ENCODE measurements at regions not wholly inside any gene's neighbourhood (a gene's known extent, or its start where the extent isn't known, plus 50 kb on each side); places are given as distances from the start of the nearest gene placed in this dataset.

DNA sequence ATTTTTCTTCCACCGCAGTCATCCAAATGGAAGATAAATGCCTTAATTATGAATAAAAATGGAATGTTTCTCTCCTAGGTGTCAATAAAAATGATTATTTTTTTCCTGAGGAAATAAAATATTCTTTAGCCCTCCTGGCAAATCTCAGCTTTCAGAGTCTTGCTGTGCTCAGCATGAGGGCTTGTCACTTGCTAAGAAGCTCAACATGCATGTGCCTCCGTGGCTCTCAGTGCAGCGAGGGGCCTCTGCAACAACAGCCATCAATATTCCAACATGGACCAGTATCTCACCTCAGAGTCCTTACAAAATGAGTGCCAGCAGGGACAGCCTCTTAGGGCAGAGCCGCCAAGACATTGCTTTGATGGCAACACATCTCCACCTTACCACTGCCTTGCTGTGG lies 159.5 kb upstream of the TMPO start:
- no peak for DNase-seq

DNA sequence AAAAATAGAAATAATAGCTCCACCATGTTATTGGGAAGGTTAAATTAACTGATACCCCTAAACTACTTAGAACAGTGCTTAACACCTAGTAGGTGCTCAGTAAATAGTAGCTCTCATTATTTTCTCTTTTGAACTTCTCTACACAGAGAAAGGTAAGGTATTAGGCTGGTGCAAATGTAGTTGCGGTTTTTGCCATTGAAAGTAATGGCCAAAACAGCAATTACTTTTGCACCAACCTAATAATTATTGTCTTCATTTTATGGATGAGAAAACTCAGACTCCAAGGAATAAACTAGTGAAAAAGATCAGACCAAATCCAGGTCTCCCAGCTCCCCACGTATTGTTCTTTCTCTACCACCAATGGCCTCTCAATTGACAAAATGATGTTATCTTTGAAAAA lies 157.2 kb upstream of the TMPO start:
- no peak for DNase-seq

- DNase-seq = no peak
Measured at GRCh38 chr12:98359856-98360255, 155.5 kb upstream of the TMPO start.

DNA sequence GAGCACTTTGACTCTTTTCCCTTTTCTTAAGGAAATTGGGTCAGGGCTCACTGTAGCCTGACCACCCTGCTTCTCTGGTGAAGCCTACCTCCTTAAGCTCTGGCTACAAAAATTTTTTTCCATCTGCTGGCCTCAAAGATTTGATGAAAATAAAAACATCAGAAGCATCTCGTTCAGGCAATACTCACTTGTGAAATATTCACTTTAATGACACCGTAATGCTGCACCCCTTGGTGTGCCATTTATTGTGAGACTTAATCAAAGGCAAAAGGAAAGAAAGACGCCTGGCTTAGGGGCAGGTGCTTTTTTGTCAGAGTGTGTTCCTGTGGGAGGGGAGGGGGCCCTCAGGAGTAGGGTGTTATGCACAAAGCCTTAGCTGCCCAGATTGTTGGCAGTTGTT lies 155.0 kb upstream of the TMPO start:
- DNase-seq = no peak

DNA sequence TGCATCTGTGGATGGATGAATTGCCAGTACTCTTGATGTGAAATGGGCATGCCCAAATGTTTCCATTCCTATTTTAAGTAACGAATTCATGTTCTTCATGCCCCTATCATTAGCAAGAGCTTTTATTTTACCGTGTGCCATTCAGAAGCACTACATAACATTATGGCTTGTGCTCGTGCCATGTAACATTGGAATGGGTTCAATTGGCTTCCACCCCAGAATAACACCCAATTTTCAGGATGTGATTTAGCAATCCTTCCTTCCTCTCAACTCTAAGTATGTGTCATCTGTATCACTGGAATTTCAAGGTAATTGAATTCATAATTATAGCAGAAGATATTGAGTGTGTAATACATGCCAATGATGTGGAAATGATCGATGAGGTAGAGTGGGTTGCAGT lies 145.8 kb upstream of the TMPO start:
- no peak for DNase-seq

GRCh38 chr12:98370976-98371375 lies 144.4 kb upstream of the TMPO start:
- peak in 1 of 5 experiments; percentile 5 for DNase-seq

- DNase-seq = peak in 1 of 5 experiments; percentile 51
Measured at GRCh38 chr12:98371419-98371818, 144.0 kb upstream of the TMPO start.

GRCh38 chr12:98372340-98373024 lies 142.9 kb upstream of the TMPO start:
- DNase-seq = no peak

DNA sequence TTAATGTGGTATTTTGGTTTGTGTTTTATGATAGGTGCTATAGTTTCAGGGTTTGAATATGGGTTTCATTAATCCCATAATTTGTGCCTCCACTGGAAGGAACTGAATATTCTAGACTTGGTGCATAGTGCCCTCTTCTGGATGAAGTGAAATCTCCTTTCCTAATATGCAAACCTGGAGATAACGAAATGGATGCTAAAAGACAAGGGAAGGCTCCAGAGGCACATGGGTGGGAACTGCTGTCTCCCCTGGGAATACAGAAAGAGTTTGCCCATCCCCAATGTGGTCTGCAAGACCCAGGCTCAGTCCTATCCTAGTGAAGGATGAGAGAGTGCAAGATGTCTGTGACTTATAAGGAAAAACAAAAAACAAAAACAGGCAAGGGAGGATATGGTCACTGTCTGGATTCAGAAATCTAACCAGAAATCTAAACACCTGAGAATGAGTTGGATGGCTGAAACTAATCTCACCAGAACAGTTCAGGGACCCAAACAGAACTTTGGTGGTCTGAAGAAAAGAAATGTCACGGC lies 142.3 kb upstream of the TMPO start:
- peak in 1 of 5 experiments; percentile 38 for DNase-seq

DNA sequence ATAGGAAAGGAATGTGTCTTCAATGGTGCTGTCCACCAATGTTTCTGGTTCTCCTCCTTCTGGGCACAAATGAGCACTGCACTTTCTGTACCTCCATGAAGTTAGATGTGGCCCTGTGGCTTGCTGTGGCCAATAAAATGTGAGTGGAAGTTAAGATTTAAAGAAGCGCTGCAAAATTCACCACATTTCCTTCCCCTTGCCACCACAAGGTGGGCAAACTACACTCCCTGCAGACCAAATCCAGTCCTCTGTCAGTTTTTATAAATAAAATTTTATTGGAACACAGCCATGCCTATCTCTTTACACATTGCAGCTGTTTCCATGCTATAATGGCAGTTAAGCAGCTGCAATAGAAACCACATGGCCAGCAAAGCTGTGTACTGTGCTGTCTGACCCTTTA lies 141.4 kb upstream of the TMPO start:
- no peak for DNase-seq

DNA sequence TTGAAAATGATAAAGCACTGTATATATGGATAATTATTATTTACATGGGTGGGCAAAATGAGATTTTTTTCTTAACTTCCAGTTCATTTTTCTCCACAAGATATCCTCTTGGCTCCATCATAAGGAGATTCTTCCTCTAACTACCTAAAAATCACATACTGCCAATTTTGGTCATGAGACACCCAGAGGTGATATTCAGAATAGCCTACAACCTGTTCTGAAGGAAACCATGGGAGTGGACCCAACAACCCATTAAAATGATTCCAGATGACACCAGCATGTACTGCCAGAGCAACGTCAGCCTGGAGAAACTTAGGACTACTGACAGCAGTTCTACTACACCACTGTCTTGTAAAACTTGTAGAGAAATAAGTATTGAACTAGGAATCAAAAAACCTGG lies 136.3 kb upstream of the TMPO start:
- no peak for DNase-seq

- DNase-seq = no peak
Measured at GRCh38 chr12:98385641-98386040, 129.7 kb upstream of the TMPO start.

DNA sequence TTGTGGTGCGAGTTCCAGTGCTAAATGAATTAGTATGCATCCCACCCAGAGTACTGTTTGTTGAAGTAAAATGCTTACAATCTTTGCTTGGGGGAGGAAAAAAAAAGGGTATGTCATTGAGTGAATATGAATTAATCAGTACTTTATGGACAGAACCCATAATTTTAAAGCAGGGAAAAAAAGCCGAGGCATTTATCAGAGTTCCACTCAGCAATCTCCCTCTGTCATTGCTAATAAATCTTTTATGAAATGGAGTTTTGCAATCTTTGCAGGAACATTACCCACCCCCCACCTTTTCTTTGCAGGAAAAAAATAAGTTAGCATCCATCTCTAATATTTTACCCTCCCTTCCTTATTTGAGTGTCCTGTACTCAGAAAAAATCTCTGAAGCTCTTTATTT lies 127.9 kb upstream of the TMPO start:
- DNase-seq = no peak

DNA sequence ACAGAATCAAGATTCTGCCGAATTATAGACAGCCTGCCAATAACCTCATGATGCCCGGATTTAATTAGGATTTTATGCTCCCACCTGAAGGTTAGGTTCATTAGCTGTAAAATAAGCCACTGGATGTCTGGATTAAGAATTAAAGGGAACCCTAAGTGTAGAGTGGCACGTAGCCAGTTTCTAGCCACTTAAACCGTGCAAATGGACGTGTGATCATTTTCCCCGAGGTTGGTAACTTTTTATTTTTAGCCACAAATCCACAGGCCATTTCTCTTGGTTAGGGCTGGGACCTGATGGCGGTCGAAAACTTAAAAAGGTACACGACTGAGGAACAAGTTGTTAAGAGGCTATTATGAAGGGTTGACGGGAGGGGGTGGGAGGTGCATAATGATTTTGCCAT lies 127.3 kb upstream of the TMPO start:
- DNase-seq = no peak

- no peak for DNase-seq
Measured at GRCh38 chr12:98389593-98389992, 125.8 kb upstream of the TMPO start.

DNA sequence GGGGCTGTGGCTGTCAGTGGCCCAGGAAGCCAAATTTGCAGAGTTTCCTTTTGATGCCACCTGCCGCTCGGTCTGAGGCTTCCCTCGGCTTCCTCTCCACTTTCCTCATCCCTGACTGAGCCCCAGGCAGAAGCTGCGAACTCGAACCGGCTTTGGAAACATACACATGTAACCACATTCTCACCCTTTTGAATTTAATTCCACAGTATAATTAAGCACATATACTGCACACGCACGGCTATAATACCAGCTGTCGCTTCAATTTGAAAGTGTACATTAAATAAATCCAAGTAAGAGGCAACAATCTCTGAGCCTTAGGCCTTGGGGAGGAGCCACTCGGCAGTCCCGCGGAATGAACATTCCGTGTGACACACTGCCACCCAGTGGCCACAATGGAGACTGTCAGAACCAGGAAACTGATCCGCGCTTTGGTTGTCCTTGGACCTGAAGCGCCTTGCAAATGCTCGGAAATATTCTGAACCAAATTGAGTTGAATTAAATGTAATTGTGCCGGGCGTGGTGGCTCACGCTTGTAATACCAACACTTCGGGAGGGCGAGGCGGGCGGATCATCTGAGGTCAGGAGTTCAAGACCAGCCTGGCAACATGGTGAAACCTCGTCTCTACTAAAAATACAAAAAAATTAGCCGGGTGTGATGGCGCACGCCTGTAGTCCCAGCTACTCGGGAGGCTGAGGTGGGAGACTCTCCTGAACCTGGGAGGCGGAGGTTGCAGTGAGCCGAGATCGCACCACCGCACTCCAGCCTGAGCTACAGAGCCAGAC lies 117.9 kb upstream of the TMPO start:
- DNase-seq = peak; percentile 53 to 86 (median 70)

- peak; percentile 11 to 85 (median 39) for DNase-seq
Measured at GRCh38 chr12:98399532-98399931, 115.9 kb upstream of the TMPO start.

GRCh38 chr12:98401427-98401826 lies 114.0 kb upstream of the TMPO start:
- no peak for DNase-seq

- DNase-seq = no peak
Measured at GRCh38 chr12:98402091-98402490, 113.3 kb upstream of the TMPO start.

DNA sequence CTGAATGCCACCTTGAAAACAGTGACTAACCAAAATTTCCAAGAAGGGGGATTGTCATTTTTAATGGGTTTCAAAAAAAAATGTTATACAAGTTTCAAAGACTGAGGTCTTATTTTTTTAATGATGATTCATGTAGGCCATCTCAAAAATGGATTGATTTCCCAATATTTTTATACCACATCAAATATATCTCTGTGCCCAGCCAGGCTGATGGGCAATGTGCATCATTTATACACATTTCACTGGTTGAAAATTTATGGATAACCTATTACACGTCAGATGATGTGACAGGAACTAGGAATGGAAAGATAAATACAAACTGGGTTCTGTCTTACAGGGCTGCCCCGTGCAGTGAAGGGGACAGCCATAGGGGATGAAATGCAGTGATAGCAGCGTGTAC lies 112.7 kb upstream of the TMPO start:
- no peak for DNase-seq

DNA sequence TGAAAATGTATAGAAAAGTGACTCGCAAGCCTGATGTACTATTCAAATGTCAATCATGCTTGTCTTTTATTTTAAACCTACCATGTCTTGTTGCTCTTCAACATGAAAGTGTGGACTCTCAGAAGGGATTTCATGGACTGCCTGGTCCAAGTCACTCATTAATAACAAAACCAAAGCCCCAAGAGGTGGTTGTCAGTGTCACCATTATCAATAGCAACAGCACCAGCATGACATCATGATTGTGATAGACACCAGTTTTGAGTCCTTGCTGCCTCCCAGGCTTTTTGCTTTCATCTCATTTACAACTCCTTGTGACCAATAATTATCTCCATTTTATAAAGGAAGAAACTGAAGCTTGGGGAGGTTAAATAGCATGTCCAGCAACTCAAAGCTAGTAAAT lies 112.0 kb upstream of the TMPO start:
- no peak for DNase-seq

DNA sequence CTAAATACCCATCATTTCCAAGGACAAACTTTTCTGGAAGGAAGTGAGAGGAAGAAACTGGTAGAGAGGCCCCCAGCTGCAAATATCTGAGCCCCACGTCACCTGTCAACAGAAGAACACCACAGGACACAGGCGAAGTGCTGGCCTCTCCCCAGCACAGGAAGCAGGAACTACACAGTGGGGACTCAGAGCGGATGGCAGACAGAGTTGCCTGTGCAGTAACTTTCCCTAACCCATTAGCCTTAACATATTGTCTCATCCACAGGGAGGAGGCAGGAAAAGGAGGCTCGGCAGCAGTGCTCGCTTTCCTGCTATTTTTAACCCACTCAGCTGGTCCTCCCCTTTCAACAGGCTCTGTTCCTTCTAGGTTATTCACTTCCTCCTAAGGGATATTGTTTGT lies 111.5 kb upstream of the TMPO start:
- DNase-seq = no peak

GRCh38 chr12:98405805-98406366 lies 109.5 kb upstream of the TMPO start:
- no peak for DNase-seq

DNA sequence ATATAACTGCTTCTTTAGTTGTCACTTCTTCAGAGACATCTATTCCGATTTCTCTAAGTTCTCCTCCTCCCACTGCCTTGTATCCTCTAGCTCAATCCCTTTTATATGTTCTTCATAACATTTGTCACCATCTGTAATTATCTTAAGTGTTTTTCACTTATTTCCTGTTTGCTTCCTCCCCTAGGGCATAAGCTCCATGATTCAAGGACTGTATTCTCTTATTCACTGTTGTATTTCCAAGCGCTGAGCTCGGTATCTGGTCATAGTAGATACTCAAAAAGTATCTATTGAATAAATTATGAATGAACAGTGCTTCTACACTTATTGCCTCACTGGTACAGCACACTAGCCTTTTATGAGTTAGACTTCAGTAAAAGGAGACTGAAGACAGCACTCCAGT lies 109.0 kb upstream of the TMPO start:
- DNase-seq = no peak

Data from T-helper 2 cell (primary cell).